Tibial artery (tissue), 4 donors: ENCODE measurements at regions not wholly inside any gene's neighbourhood (a gene's known extent, or its start where the extent isn't known, plus 50 kb on each side); places are given as distances from the start of the nearest gene placed in this dataset.

Source experiments
- DNase-seq, 2 donors: peaks; one replicate each; pipeline ENCODE4 v3.0.0-alpha.2; 2019
- H3K27ac ChIP-seq, 2 donors: fragments of 200-600 bp; sonication (generic) in 1 of 2; 1 replicate in 1 of 2; 2 replicates in 1 of 2; pipeline ENCODE4 v1.5.1; 2018 to 2019; ENCODE audit warnings: mild to moderate bottlenecking in 1 of 2
- H3K27me3 ChIP-seq, 2 donors: fragments of 200-600 bp; sonication (generic) in 1 of 2; one replicate each; pipeline versions ENCODE4 v1.5.1 to v1.6.0; 2016 to 2019
- H3K36me3 ChIP-seq, 3 donors: fragments of 200-600 bp; sonication (generic) in 2 of 3; one replicate each; pipeline ENCODE4 v1.5.1; 2016 to 2019; ENCODE audit warnings: mild to moderate bottlenecking in 2 of 3
- H3K4me1 ChIP-seq, 4 donors: fragments of 200-600 bp; sonication (generic) in 2 of 4; 1 replicate in 3 of 4; 2 replicates in 1 of 4; pipeline ENCODE4 v1.5.1; 2016 to 2019
- H3K4me3 ChIP-seq, 2 donors: fragments of 200-600 bp; sonication (generic) in 1 of 2; 1 replicate in 1 of 2; 2 replicates in 1 of 2; pipeline ENCODE4 v1.5.1; 2018 to 2019; ENCODE audit warnings: mild to moderate bottlenecking in 2 of 2
- H3K9me3 ChIP-seq, 3 donors: fragments of 200-600 bp; sonication (generic) in 1 of 3; one replicate each; pipeline ENCODE4 v1.5.1; 2016 to 2019
- intact Hi-C: fragments of 100-400 bp; cut with DNase I; formaldehyde crosslinking; loops from one replicate; pipeline ENCODE4 v1.15.0; 2023; ENCODE audit warnings: low total_unique reads
- TF ChIP-seq, protein P1 (sequence below), 2 experiments: fragments of 200-600 bp in 1 of 2; fragments of 450-650 bp in 1 of 2; IDR thresholded peaks; one replicate each; pipeline ENCODE4 v1.5.1; 2017 to 2019; ENCODE audit warnings: antibody characterized with exemption in 2 of 2, mild to moderate bottlenecking in 1 of 2, moderate library complexity in 1 of 2

DNA sequence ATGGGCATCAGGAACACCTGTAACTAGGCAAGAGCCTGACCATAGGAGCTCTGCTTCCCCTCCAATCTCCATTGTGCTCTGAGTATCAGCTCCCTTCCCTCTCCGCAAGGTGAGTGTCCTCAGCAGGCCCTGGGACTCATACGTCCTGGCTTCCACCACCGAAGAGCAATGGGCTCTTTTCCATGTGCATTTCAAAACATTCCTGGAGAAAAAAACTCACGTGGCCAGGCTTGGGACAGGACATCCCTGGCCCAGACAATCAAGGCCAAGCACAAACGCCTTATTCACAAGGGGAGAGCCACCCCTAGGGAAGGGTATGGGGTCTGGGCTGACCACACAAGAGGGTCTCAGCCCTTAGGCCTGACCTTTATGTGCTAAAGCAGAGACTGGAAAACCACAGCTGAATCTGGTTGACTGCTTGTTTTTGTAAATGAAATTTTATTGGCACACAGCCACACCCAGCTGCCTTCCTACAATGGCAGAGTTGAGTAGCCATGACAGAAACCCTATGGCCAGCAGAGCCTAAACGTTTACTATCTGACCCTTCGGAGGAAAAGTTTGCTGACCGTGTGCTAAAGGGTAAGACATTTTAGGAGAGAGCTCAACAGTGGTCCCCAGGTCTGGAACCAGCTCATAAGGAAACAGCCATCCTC lies 175.7 kb upstream of the ARL4C start:
- DNase-seq, result no peak
- Histone ChIP-seq H3K9me3 (no peaks in the 10 kb centered on the region), H3K4me1 (peaks cover 0 to 8% (median 0%) of the 10 kb centered on the region in 4 donors), H3K27ac (no peak overlapping the region), H3K4me3 (no peak overlapping the region), H3K36me3 (no peaks in the 10 kb centered on the region), H3K27me3 (no peaks in the 10 kb centered on the region)
- TF ChIP-seq, protein P1, sequence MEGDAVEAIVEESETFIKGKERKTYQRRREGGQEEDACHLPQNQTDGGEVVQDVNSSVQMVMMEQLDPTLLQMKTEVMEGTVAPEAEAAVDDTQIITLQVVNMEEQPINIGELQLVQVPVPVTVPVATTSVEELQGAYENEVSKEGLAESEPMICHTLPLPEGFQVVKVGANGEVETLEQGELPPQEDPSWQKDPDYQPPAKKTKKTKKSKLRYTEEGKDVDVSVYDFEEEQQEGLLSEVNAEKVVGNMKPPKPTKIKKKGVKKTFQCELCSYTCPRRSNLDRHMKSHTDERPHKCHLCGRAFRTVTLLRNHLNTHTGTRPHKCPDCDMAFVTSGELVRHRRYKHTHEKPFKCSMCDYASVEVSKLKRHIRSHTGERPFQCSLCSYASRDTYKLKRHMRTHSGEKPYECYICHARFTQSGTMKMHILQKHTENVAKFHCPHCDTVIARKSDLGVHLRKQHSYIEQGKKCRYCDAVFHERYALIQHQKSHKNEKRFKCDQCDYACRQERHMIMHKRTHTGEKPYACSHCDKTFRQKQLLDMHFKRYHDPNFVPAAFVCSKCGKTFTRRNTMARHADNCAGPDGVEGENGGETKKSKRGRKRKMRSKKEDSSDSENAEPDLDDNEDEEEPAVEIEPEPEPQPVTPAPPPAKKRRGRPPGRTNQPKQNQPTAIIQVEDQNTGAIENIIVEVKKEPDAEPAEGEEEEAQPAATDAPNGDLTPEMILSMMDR (IDR thresholded peaks at IDR 0.05), result no peak
- intact Hi-C loops, result no loop called here

DNA sequence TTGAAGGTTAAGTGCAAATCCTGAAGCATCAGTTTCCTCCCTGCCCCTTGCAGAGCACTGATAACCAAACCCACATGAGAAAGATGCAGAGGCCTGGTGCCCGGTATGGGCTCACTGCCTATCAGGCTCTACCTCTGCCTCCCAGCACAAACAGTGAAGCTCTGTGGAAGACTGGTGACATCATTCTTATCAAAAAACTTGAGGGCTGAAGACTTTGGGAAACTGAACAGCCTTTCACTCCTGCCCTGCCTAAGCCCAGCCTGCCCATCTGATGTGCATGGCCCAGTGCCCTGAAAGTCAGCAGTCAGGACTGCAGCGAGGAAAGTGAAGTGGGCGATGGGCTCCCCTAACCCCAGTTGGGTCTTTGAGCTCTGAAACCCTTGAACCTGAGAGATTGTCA lies 174.8 kb upstream of the ARL4C start:
- no peak for DNase-seq
- H3K36me3 ChIP-seq, result no peaks in the 10 kb centered on the region
- no peak overlapping the region for H3K27ac ChIP-seq
- no peak overlapping the region for H3K4me3 ChIP-seq
- TF ChIP-seq, protein P1 (IDR thresholded peaks at IDR 0.05), result no peak
- H3K4me1 ChIP-seq, result peaks cover 0 to 8% (median 0%) of the 10 kb centered on the region in 4 donors
- no peaks in the 10 kb centered on the region for H3K9me3 ChIP-seq
- no peaks in the 10 kb centered on the region for H3K27me3 ChIP-seq
- intact Hi-C loops, result no loop called here

DNA sequence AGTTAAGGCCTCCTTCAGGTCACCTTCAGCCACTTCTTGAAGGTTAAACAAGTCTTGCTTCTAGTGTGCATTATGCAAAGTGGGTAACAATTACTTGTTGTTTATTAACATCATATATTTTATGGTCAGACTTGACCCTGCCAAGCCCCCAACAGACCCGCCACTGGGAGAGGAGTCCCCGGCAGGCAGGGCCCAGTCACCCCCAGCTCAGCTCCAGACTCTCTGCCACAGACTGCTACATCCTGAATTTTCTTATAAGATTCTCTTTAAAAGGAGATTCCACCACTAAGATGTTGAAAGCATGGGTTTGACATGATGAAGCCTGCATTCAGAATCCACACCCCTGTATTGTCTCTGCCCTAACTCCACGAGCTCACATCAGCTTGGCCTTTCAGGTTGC lies 174.3 kb upstream of the ARL4C start:
- Histone ChIP-seq H3K27me3 (no peaks in the 10 kb centered on the region), H3K36me3 (no peaks in the 10 kb centered on the region), H3K27ac (no peak overlapping the region), H3K4me1 (peaks cover 0 to 8% (median 0%) of the 10 kb centered on the region in 4 donors), H3K9me3 (no peaks in the 10 kb centered on the region), H3K4me3 (no peak overlapping the region)
- intact Hi-C loops, result no loop called here
- no peak for DNase-seq
- TF ChIP-seq, protein P1 (IDR thresholded peaks at IDR 0.05), result no peak

DNA sequence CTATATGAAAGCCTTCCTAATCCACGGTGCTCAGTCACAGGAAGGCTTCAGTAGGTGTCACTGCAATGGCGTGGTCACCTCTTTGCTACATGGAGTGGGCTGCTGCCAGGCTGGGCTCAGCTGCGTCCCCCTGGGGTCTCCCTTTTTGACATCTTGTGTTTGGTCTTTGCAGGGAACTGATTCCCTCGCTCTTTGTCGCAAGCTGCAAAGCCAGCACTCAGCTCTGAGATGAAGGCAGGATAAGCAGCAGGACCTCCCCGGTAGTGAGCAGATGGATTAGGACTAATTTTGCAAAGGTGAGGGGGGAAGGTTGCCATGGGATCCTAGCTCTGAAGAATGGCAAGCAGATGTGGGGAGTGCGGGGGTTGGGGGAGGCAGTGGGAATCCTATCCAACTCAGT lies 173.9 kb upstream of the ARL4C start:
- no peak for DNase-seq
- H3K4me3 ChIP-seq, result no peak overlapping the region
- H3K27ac ChIP-seq, result no peak overlapping the region
- peaks cover 0 to 8% (median 0%) of the 10 kb centered on the region in 4 donors for H3K4me1 ChIP-seq
- no peaks in the 10 kb centered on the region for H3K36me3 ChIP-seq
- TF ChIP-seq, protein P1 (IDR thresholded peaks at IDR 0.05), result no peak
- H3K9me3 ChIP-seq, result no peaks in the 10 kb centered on the region
- intact Hi-C loops, result no loop called here
- H3K27me3 ChIP-seq, result no peaks in the 10 kb centered on the region

DNA sequence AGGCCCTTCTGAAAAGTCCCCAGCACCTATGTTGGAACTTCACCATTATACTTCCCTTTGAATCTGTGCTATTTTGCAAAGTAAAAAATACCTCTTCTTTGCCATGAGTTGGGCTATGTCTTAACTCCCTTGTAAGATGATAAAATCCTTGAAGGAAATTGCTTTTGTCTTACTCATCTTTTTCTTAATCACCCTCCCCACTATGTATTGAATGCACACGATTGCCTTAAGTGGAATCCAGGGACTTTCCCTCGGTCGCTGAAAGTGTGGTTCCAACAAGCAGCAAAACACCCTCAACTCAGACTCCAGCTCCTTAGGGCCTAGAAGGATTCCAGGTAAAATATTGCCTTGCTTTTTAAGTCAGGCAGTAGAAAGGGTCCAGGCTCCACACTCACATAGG lies 173.2 kb upstream of the ARL4C start:
- DNase-seq, result no peak
- Histone ChIP-seq H3K9me3 (no peaks in the 10 kb centered on the region), H3K4me3 (no peak overlapping the region), H3K27me3 (no peaks in the 10 kb centered on the region), H3K27ac (no peak overlapping the region), H3K36me3 (no peaks in the 10 kb centered on the region), H3K4me1 (peaks cover 0 to 8% (median 0%) of the 10 kb centered on the region in 4 donors)
- intact Hi-C loops, result no loop called here
- TF ChIP-seq, protein P1 (IDR thresholded peaks at IDR 0.05), result no peak

DNA sequence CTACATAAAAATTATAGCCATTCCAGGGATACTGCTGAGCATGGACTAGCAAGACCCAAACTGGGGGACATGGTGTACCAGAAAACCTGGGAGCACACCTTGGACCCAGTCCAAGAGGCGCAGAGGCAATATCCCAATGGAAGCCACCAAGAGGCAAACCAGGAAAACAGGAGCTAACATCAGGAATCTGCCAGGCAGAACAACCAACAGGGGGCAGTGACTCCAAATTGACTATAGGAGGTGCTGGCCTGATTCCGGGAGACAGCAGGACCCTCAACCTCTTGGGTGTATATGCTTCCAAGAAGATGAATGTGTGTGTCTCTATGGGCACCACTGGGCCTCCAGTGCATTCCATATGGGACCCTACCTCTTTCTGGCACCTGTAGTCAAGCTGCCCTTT lies 172.7 kb upstream of the ARL4C start:
- Histone ChIP-seq H3K4me1 (peaks cover 0 to 4% (median 0%) of the 10 kb centered on the region in 4 donors), H3K4me3 (no peak overlapping the region), H3K27me3 (no peaks in the 10 kb centered on the region), H3K9me3 (no peaks in the 10 kb centered on the region), H3K27ac (no peak overlapping the region), H3K36me3 (no peaks in the 10 kb centered on the region)
- DNase-seq, result no peak
- TF ChIP-seq, protein P1 (IDR thresholded peaks at IDR 0.05), result no peak
- intact Hi-C loops, result no loop called here
